ENCODE measurements at regions not wholly inside any gene's neighbourhood (a gene's known extent, or its start where the extent isn't known, plus 50 kb on each side); places are given as distances from the start of the nearest gene placed in this dataset.

GRCh38 chr14:88950069-88950468 is 125.6 kb downstream of the TTC8 start:
- H3K36me3 ChIP-seq (ENCODE audit: control insufficient read depth in 2 of 4, insufficient read depth in 4 of 4, low read length in 3 of 4): no peaks in the 10 kb centered on the region; a peak in 1 of 8 replicates

More at GRCh38 chr14:88950069-88950468, 125.6 kb downstream of the TTC8 start:
- no peaks in the 10 kb centered on the region for H3K79me1 ChIP-seq (ENCODE audit: low read depth, low read length)
- peaks cover 2% of the 10 kb centered on the region; the same call in 1 of the 2 replicates for H3K23me2 ChIP-seq (ENCODE audit: low read depth, low read length)
- H2AK5ac ChIP-seq (ENCODE audit: low read depth, low read length): no peak overlapping the region
- DNase-seq (ENCODE audit: low read depth in 1 of 2, low spot score in 2 of 2) (no peak), FAIRE-seq (peak; percentile 62)
- H2BK15ac ChIP-seq (ENCODE audit: low read length): no peak overlapping the region
- WGBS, 2 experiments (ENCODE audit: extremely low coverage in 1 of 2, insufficient coverage in 1 of 2, insufficient read length in 1 of 2, insufficient replicate concordance in 2 of 2, low coverage in 1 of 2, low lambda C conversion rate in 2 of 2, missing lambda C conversion rate in 1 of 2): 73% methylated on average over 2 of the region's 2 CpGs; no CpG with 5 or more reads in 1 of the 2 experiments
- H3K4me1 ChIP-seq (replicated peaks in 1 of 4; ENCODE audit: control insufficient read depth in 3 of 4, insufficient read depth in 4 of 4, low read length in 3 of 4): peaks cover 0 to 2% (median 0%) of the 10 kb centered on the region in 4 experiments; a peak in 1 of 7 replicates
- no peak overlapping the region for H2BK5ac ChIP-seq (ENCODE audit: low read depth, low read length)
- no peak overlapping the region for H2BK12ac ChIP-seq (ENCODE audit: low read depth, low read length)
- H3K9me3 ChIP-seq (ENCODE audit: insufficient read depth in 2 of 2, low read depth in 1 of 2, low read length in 1 of 2): peaks cover 0 to 8% of the 10 kb centered on the region in 2 experiments; a peak in 1 of 4 replicates
- H4K5ac ChIP-seq (ENCODE audit: insufficient read length, low read depth, low read length): no peak overlapping the region
- no peak overlapping the region for H3K4me2 ChIP-seq (ENCODE audit: insufficient read depth in 1 of 2, low read depth in 2 of 2, low read length in 2 of 2)
- POLR2A ChIA-PET (ENCODE audit: partially characterized antibody): no interaction called here
- no peaks in the 10 kb centered on the region for H3K79me2 ChIP-seq (ENCODE audit: control insufficient read depth in 1 of 2, insufficient read depth in 2 of 2, low read length in 2 of 2)
- no peak overlapping the region for H3K4me3 ChIP-seq (ENCODE audit: extremely low read depth in 1 of 4, insufficient read depth in 2 of 4, low read depth in 3 of 4, low read length in 4 of 4)
- H3K4ac ChIP-seq (replicated peaks; ENCODE audit: insufficient read length, low read depth, low read length): no peak overlapping the region
- no peak overlapping the region for H3K23ac ChIP-seq (ENCODE audit: insufficient read length)
- H4K8ac ChIP-seq (ENCODE audit: extremely low read depth, insufficient read depth, low read length): no peak overlapping the region
- TF ChIP-seq POU5F1 (IDR thresholded peaks at IDR 0.05; ENCODE audit: low read depth, low read length): no peak
- no peak for TF ChIP-seq CEBPB (IDR thresholded peaks at IDR 0.05; ENCODE audit: low read depth, low read length)
- TF ChIP-seq SP2 (IDR thresholded peaks at IDR 0.05; ENCODE audit: low read length): no peak
- TF ChIP-seq SUZ12 (IDR thresholded peaks at IDR 0.05; ENCODE audit: low read length): no peak
- TF ChIP-seq EZH2 (IDR thresholded peaks at IDR 0.05; ENCODE audit: low read depth, low read length, severe bottlenecking): no peak
- TF ChIP-seq RAD21 (IDR thresholded peaks at IDR 0.05 in 1 of 2, conservative IDR thresholded peaks at IDR 0.05 in 1 of 2; ENCODE audit: low read depth in 2 of 2, low read length in 2 of 2): no peak
- no peak for TF ChIP-seq KDM4A (IDR thresholded peaks at IDR 0.05; ENCODE audit: low read depth, low read length, severe bottlenecking)
- peak; percentile 77 for TF ChIP-seq TEAD4 (IDR thresholded peaks at IDR 0.05; ENCODE audit: low read depth, low read length)
- H2AFZ ChIP-seq (ENCODE audit: low read length): no peak overlapping the region
- H3K56ac ChIP-seq (replicated peaks; ENCODE audit: insufficient read length, low read depth, low read length): no peak overlapping the region
- H4K91ac ChIP-seq (replicated peaks; ENCODE audit: insufficient read length, low read length): no peak overlapping the region
- H3K18ac ChIP-seq (ENCODE audit: extremely low read depth, low read length): no peak overlapping the region
- H3K9ac ChIP-seq (replicated peaks in 1 of 4; ENCODE audit: extremely low read depth in 1 of 4, low read depth in 3 of 4, low read length in 3 of 4): no peak overlapping the region
- H3K14ac ChIP-seq (ENCODE audit: insufficient read length): no peak overlapping the region
- H3K27me3 ChIP-seq (replicated peaks in 1 of 4; ENCODE audit: control insufficient read depth in 3 of 4, extremely low read depth in 1 of 4, insufficient read depth in 3 of 4, low read length in 3 of 4): no peaks in the 10 kb centered on the region
- no peak overlapping the region for H2BK120ac ChIP-seq (replicated peaks; ENCODE audit: low read depth, low read length)
- no peaks in the 10 kb centered on the region for H4K20me1 ChIP-seq (replicated peaks in 1 of 2; ENCODE audit: control insufficient read depth in 1 of 2, insufficient read depth in 2 of 2, low read length in 2 of 2)
- H3K27ac ChIP-seq (ENCODE audit: low read depth, low read length): no peak overlapping the region
- CTCF ChIA-PET (ENCODE audit: partially characterized antibody): interaction anchor here (1.6 kb wide), 1 partner anchor 282 kb away, joined by 3 read pairs; no protein-coding TSS in a partner anchor
- H2BK20ac ChIP-seq (ENCODE audit: low read length): no peak overlapping the region

Measured in H1 (cell line).